Psoas muscle (tissue), 7 donors: ENCODE measurements at regions not wholly inside any gene's neighbourhood (a gene's known extent, or its start where the extent isn't known, plus 50 kb on each side); places are given as distances from the start of the nearest gene placed in this dataset.

Experiments
- ATAC-seq, 4 donors: fragments of 200-7000 bp; cut with Tn5 transposase; one replicate each; pipeline ENCODE4 v1.9.1; 2020; ENCODE audit warnings: moderate library complexity in 3 of 4, mild to moderate bottlenecking in 2 of 4
- DNase-seq, 2 donors: peaks; one replicate each; pipeline ENCODE4 v3.0.0-alpha.2; 2020
- H3K27ac ChIP-seq: fragments of 200-600 bp; one replicate; pipeline ENCODE4 v1.8.0; 2022
- H3K27me3 ChIP-seq, 3 donors: fragments of 200-600 bp in 1 of 3; one replicate each; pipeline versions ENCODE4 v1.6.1 to v1.8.0; 2013 to 2022; ENCODE audit warnings: low read length in 2 of 3, mild to moderate bottlenecking in 2 of 3, moderate library complexity in 1 of 3; ENCODE audit not compliant: insufficient read depth in 3 of 3
- H3K36me3 ChIP-seq, 2 donors: fragments of 200-600 bp in 1 of 2; one replicate each; pipeline versions ENCODE4 v1.6.1 to v1.8.0; 2013 to 2022; ENCODE audit warnings: low read depth in 1 of 2, mild to moderate bottlenecking in 1 of 2, moderate library complexity in 1 of 2; ENCODE audit not compliant: insufficient read depth in 1 of 2
- H3K4me1 ChIP-seq: fragments of 200-600 bp; one replicate; pipeline ENCODE4 v1.8.0; 2022
- H3K4me3 ChIP-seq: fragments of 200-600 bp; one replicate; pipeline ENCODE4 v1.8.0; 2022; ENCODE audit warnings: mild to moderate bottlenecking
- H3K9me3 ChIP-seq: fragments of 200-600 bp; one replicate; pipeline ENCODE4 v1.8.0; 2022
- CTCF ChIP-seq: fragments of 200-600 bp; IDR thresholded peaks from one replicate; pipeline ENCODE4 v1.8.0; 2022; ENCODE audit warnings: antibody characterized with exemption
- WGBS, 3 donors: extraction: QIAGEN DNeasy Blood & Tissue Kit; methylation state at CpG; one replicate each; pipeline versions ENCODE4 v1.1.6 to v1.1.7; 2013; 5-methylcytosine and 5-hydroxymethylcytosine counted together
- intact Hi-C, 2 donors: fragments of 100-400 bp; cut with DNase I; formaldehyde crosslinking; loops; one replicate each; pipeline versions ENCODE4 v1.11.0 to v1.14.2; 2022
- donor health status: healthy with polysubstance abuse.
- donor health status: DM: no; HTN: no; CAD: no; lungs with moderate emphysema.
- donor health status: Bipolar disorder and iron deficiency.
- donor health status: healthy.
- donor health status: DM: yes; HTN: yes; CAD: no.
- donor health status: DM: no; HTN: no; CAD: no.
- donor health status: DM: yes; HTN: yes; CAD: no.

DNA sequence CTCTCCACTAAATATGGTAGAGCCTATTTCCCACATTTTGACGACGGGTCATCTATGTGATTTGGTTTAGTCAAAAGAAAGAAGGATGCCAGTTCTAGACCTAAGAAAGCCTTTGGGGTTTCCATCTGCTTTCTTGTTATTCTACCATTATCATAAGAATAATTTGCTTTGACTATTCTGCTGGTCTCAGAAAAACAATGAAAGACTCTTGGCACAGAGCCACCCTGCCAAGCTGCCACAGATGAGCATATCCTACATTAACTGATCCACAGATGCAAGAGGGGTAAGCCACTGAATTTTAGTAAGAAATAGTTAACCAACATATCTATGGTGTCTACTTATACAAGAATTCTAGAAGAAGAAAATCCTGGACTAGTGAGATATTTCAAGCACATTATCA is 158.6 kb upstream of the MAGI2 start:
- intact Hi-C loops: no loop called here
- H3K27me3 ChIP-seq: peaks cover 0 to 3% (median 0%) of the 10 kb centered on the region in 3 donors

DNA sequence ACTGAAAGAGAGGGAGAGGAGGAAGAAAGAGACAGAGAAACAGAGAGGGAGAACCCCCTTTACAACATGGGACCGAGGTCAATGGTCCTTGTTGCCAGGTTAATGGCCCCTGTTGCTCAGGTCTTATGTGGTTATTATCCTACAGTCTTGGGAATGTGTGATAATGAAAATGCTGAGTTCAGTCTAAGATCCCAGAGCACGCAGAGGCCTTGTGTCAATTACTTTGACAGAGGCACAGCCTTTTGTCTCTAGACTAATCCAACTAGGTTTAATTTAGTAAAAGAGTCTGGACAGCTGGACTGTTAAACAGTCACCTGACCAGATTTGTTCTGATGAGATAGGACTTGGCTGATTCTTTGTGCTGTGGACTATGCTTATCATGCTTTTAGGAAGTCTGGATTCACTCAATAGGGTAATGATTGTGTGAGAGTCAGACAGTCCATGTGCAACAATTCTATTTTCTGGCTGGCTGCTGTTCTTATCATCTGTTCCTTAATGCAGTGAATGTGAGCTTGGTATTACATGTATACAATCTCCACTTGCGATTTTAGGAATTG is 157.4 kb upstream of the MAGI2 start:
- no peak for ATAC-seq

More for the DNA sequence above, 158.6 kb upstream of the MAGI2 start:
- no peaks in the 10 kb centered on the region for H3K9me3 ChIP-seq
- no peaks in the 10 kb centered on the region for H3K36me3 ChIP-seq
- TF ChIP-seq CTCF: no peak
- ATAC-seq: no peak
- H3K27ac ChIP-seq: no peak overlapping the region
- H3K4me1 ChIP-seq: no peaks in the 10 kb centered on the region
- no peak overlapping the region for H3K4me3 ChIP-seq
- WGBS, 3 donors: 89 to 98% (median 90%) methylated on average over 2 of the region's 2 CpGs
- DNase-seq: no peak

DNA sequence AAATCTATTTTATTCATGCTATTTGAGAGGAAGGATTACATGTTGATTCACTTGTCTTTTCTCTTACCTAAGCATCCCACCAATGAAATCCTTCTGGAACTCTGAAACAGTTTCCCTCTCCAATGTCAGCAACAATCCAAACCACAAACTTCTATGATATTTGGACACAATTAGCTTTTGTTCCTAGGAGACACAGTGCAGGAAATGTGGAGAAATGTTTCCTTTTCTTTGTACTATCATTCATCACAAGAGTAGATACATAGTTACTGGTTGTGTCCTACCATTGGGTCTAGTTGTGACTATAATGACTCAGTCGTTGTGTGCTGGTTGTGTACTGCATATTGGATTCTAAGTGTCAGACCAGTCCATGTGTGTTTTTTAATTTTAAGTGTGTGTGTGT is 156.8 kb upstream of the MAGI2 start:
- no peaks in the 10 kb centered on the region for H3K9me3 ChIP-seq
- intact Hi-C loops: no loop called here
- 63 to 81% (median 66%) methylated on average over 1 of the region's 1 CpG for WGBS, 3 donors
- no peak for TF ChIP-seq CTCF
- DNase-seq (no peak), ATAC-seq (no peak)
- H3K4me3 ChIP-seq: no peak overlapping the region
- peaks cover 0 to 3% (median 0%) of the 10 kb centered on the region in 3 donors for H3K27me3 ChIP-seq
- no peak overlapping the region for H3K27ac ChIP-seq
- H3K4me1 ChIP-seq: no peaks in the 10 kb centered on the region
- no peaks in the 10 kb centered on the region for H3K36me3 ChIP-seq

More for the DNA sequence above, 157.4 kb upstream of the MAGI2 start:
- H3K27me3 ChIP-seq: peaks cover 0 to 3% (median 0%) of the 10 kb centered on the region in 3 donors
- no peak for TF ChIP-seq CTCF
- DNase-seq: no peak
- no peak overlapping the region for H3K4me3 ChIP-seq
- no peak overlapping the region for H3K27ac ChIP-seq
- WGBS, 3 donors: 71 to 84% (median 76%) methylated on average over 3 of the region's 3 CpGs
- no peaks in the 10 kb centered on the region for H3K36me3 ChIP-seq
- H3K9me3 ChIP-seq: no peaks in the 10 kb centered on the region
- intact Hi-C loops: no loop called here
- no peaks in the 10 kb centered on the region for H3K4me1 ChIP-seq

- no peak for TF ChIP-seq CTCF
- Histone ChIP-seq H3K27ac (no peak overlapping the region), H3K9me3 (no peaks in the 10 kb centered on the region), H3K36me3 (no peaks in the 10 kb centered on the region), H3K27me3 (peaks cover 0 to 3% (median 0%) of the 10 kb centered on the region in 3 donors), H3K4me1 (no peaks in the 10 kb centered on the region), H3K4me3 (no peak overlapping the region)
- ATAC-seq: no peak
- intact Hi-C loops: no loop called here
- DNase-seq: no peak
- WGBS, 3 donors: 71 to 89% (median 74%) methylated on average over 1 of the region's 1 CpG
Observed at GRCh38 chr7:79608005-79608404, 154.5 kb upstream of the MAGI2 start.

DNA sequence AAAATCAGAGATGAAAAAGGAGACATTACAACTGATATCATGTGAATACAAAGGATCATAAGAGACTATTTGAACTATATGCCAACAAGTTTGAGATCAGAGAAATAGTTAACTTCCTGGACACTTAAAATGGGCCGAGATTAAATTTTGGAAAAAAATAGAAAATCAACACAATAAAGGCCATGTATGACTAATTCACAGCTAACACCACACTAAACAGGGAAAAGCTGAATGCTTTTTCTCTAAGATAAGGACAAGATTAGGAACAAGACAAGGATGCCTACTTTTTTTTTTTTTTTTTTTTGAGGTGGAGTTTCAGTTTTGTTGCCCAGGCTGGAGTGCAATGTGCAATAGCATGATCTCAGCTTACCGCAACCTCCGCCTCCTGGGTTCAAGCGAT is 151.4 kb upstream of the MAGI2 start:
- intact Hi-C loops: no loop called here
- Histone ChIP-seq H3K4me3 (no peak overlapping the region), H3K27me3 (peaks cover 0 to 3% (median 0%) of the 10 kb centered on the region in 3 donors), H3K4me1 (no peaks in the 10 kb centered on the region), H3K27ac (no peak overlapping the region), H3K9me3 (no peaks in the 10 kb centered on the region), H3K36me3 (no peaks in the 10 kb centered on the region)
- no peak for TF ChIP-seq CTCF
- WGBS, 3 donors: 77 to 89% (median 85%) methylated on average over 4 of the region's 4 CpGs
- no peak for DNase-seq
- no peak for ATAC-seq
